OCI-LY7 (cell line): ENCODE measurements at regions not wholly inside any gene's neighbourhood (a gene's known extent, or its start where the extent isn't known, plus 50 kb on each side); places are given as distances from the start of the nearest gene placed in this dataset.

Experiments used
- EZH2phosphoT487 ChIP-seq: fragments of 200-600 bp; sonication (generic); IDR thresholded peaks from 2 replicates; pipeline ENCODE4 v1.6.1; 2018; ENCODE audit warnings: low read depth, borderline replicate concordance, mild to moderate bottlenecking, mixed run types, antibody characterized with exemption, low read length, moderate library complexity, mixed read lengths
- TF ChIP-seq, protein P1 (sequence below): fragments of 200-600 bp; sonication (generic); conservative IDR thresholded peaks from 2 replicates; pipeline ENCODE4 v1.5.1; 2014; ENCODE audit warnings: mild to moderate bottlenecking, antibody characterized with exemption, low read length, moderate library complexity, mixed read lengths

DNA sequence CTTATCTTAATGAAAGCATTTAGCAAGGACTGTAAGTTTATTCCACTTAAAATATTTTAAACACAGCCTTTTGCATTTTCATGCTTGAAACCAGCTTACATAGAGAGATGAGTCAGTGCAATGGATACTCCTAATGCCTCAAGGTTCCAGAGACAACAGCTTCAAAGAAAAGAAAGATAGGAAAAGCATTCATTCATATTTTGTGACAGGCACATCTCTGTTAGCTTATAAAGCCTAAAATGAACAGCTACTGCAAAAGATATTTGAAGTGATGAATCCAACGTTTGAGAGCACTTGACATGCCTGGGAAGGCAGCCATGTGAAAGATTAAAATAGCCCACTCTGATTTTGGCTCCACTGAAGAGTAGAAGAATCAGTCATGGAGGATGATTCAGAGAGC lies 814.5 kb downstream of the RPS29 start:
- TF ChIP-seq, protein P1, sequence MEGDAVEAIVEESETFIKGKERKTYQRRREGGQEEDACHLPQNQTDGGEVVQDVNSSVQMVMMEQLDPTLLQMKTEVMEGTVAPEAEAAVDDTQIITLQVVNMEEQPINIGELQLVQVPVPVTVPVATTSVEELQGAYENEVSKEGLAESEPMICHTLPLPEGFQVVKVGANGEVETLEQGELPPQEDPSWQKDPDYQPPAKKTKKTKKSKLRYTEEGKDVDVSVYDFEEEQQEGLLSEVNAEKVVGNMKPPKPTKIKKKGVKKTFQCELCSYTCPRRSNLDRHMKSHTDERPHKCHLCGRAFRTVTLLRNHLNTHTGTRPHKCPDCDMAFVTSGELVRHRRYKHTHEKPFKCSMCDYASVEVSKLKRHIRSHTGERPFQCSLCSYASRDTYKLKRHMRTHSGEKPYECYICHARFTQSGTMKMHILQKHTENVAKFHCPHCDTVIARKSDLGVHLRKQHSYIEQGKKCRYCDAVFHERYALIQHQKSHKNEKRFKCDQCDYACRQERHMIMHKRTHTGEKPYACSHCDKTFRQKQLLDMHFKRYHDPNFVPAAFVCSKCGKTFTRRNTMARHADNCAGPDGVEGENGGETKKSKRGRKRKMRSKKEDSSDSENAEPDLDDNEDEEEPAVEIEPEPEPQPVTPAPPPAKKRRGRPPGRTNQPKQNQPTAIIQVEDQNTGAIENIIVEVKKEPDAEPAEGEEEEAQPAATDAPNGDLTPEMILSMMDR: no peak
- no peak for TF ChIP-seq EZH2phosphoT487
